DMS114 treated with DMSO at 0.1 percent for 48 hours (cell line): ENCODE measurements at regions not wholly inside any gene's neighbourhood (a gene's known extent, or its start where the extent isn't known, plus 50 kb on each side); places are given as distances from the start of the nearest gene placed in this dataset.

Experiments used
- DNase-seq: peaks from one replicate; lab custom pipeline; 2025; ENCODE audit not compliant: unreplicated experiment; lab: John Stamatoyannopoulos, UW

- no peak for DNase-seq
These were observed 49.8 kb downstream of the ABCC12 start for GRCh38 chr16:48105976-48106375.

- no peak for DNase-seq
These were observed 50.3 kb downstream of the ABCC12 start for GRCh38 chr16:48105456-48105855.

- DNase-seq, result no peak
These were observed 52.2 kb downstream of the ABCC12 start for GRCh38 chr16:48103591-48103990.

- DNase-seq, result no peak
These were observed 53.4 kb downstream of the ABCC12 start for GRCh38 chr16:48102083-48103008.

- DNase-seq, result no peak
These were observed 54.6 kb downstream of the ABCC12 start for GRCh38 chr16:48101069-48101674.

- DNase-seq, result peak; percentile 4
These were observed 56.3 kb downstream of the ABCC12 start for GRCh38 chr16:48099455-48099854.

GRCh38 chr16:48098472-48098871, 57.3 kb downstream of the ABCC12 start:
- no peak for DNase-seq

GRCh38 chr16:48091117-48091516, 64.7 kb downstream of the ABCC12 start:
- DNase-seq, result no peak

GRCh38 chr16:48089053-48089792, 66.6 kb downstream of the ABCC12 start:
- no peak for DNase-seq

- DNase-seq, result no peak
These were observed 68.2 kb downstream of the ABCC12 start for GRCh38 chr16:48087639-48088038.

GRCh38 chr16:48086422-48086821, 69.4 kb downstream of the ABCC12 start:
- no peak for DNase-seq

- DNase-seq, result no peak
These were observed 70.1 kb downstream of the ABCC12 start for GRCh38 chr16:48085729-48086128.

GRCh38 chr16:48084826-48085225, 71.0 kb downstream of the ABCC12 start:
- DNase-seq, result no peak

- DNase-seq, result no peak
These were observed 73.3 kb downstream of the ABCC12 start for GRCh38 chr16:48082516-48082915.

- DNase-seq, result no peak
These were observed 74.1 kb downstream of the ABCC12 start for GRCh38 chr16:48081656-48082055.

GRCh38 chr16:48076455-48077012, 79.3 kb downstream of the ABCC12 start:
- DNase-seq, result no peak

GRCh38 chr16:48075398-48075797, 80.4 kb downstream of the ABCC12 start:
- no peak for DNase-seq

- no peak for DNase-seq
These were observed 88.4 kb downstream of the ABCC12 start for GRCh38 chr16:48067388-48067787.

GRCh38 chr16:48064971-48065370, 90.8 kb downstream of the ABCC12 start:
- DNase-seq, result no peak

- no peak for DNase-seq
These were observed 93.1 kb downstream of the ABCC12 start for GRCh38 chr16:48062681-48063080.

GRCh38 chr16:48059936-48060335, 95.9 kb downstream of the ABCC12 start:
- no peak for DNase-seq
